Neuronal stem cell (in vitro differentiated cells): ENCODE measurements at regions not wholly inside any gene's neighbourhood (a gene's known extent, or its start where the extent isn't known, plus 50 kb on each side); places are given as distances from the start of the nearest gene placed in this dataset.
A peak's percentile ranks its signal among the peaks of the same experiment; 100 is the strongest.
"Not testable (repeated sequence)": the region's sequence is repeated elsewhere in the genome, so short reads cannot be mapped to it uniquely, and the experiment has no call there.

Experiments
- DNase-seq: peaks from one replicate; pipeline ENCODE4 v3.0.0-alpha.2; 2013; ENCODE audit warnings: low spot score
- H2AFZ ChIP-seq: one replicate; pipeline ENCODE4 v1.6.1; 2013; ENCODE audit warnings: mild to moderate bottlenecking, low read length, inconsistent platforms
- H2AK5ac ChIP-seq: 2 replicates; pipeline ENCODE4 v1.6.1; 2013; ENCODE audit warnings: low read depth, mild to moderate bottlenecking, inconsistent platforms, low read length, moderate library complexity, mixed read lengths
- H2BK120ac ChIP-seq: 2 replicates; pipeline ENCODE4 v1.6.1; 2013; ENCODE audit warnings: low read depth, mild to moderate bottlenecking, inconsistent platforms, low read length, moderate library complexity, mixed read lengths
- H2BK12ac ChIP-seq: one replicate; pipeline ENCODE4 v1.6.1; 2013; ENCODE audit warnings: low read length, inconsistent platforms
- H2BK15ac ChIP-seq: 2 replicates; pipeline ENCODE4 v1.6.1; 2013; ENCODE audit warnings: mild to moderate bottlenecking, low read length, inconsistent platforms, mixed read lengths
- H2BK5ac ChIP-seq: one replicate; pipeline ENCODE4 v1.6.1; 2013; ENCODE audit warnings: inconsistent platforms, mild to moderate bottlenecking, low read length, moderate library complexity
- H3K14ac ChIP-seq: one replicate; pipeline ENCODE4 v1.6.1; 2013; ENCODE audit warnings: low read length, inconsistent platforms
- H3K18ac ChIP-seq: 2 replicates; pipeline ENCODE4 v1.6.1; 2013; ENCODE audit warnings: low read length, inconsistent platforms
- H3K23ac ChIP-seq: 2 replicates; pipeline ENCODE4 v1.6.1; 2013; ENCODE audit warnings: low read depth, mild to moderate bottlenecking, mixed read lengths, low read length, inconsistent platforms; ENCODE audit not compliant: poor library complexity
- H3K27ac ChIP-seq: replicated peaks from 3 replicates; pipeline ENCODE4 v1.5.1; 2013; ENCODE audit warnings: low read length, inconsistent platforms
- H3K27me3 ChIP-seq, 3 experiments: 2 replicates each; pipeline ENCODE4 v1.6.1; 2013; ENCODE audit warnings: low read length in 3 of 3, mild to moderate bottlenecking in 2 of 3, inconsistent platforms in 1 of 3, low read depth in 1 of 3, mixed read lengths in 1 of 3, moderate library complexity in 1 of 3; ENCODE audit not compliant: control insufficient read depth in 3 of 3, insufficient read depth in 3 of 3
- H3K36me3 ChIP-seq, 2 donors: replicated peaks in 1 of 2; 2 replicates each; pipeline ENCODE4 v1.6.1; 2013; ENCODE audit warnings: low read length in 2 of 2; ENCODE audit not compliant: control insufficient read depth in 2 of 2, insufficient read depth in 2 of 2
- H3K4ac ChIP-seq: 2 replicates; pipeline ENCODE4 v1.6.1; 2013; ENCODE audit warnings: inconsistent platforms, mild to moderate bottlenecking, low read length, moderate library complexity
- H3K4me1 ChIP-seq, 2 donors: 1 replicate in 1 of 2; 2 replicates in 1 of 2; pipeline ENCODE4 v1.6.1; 2013; ENCODE audit warnings: low read length in 2 of 2, low read depth in 1 of 2; ENCODE audit not compliant: control insufficient read depth in 2 of 2, insufficient read depth in 1 of 2
- H3K4me2 ChIP-seq: one replicate; pipeline ENCODE4 v1.6.1; 2013; ENCODE audit warnings: mild to moderate bottlenecking, low read length, inconsistent platforms; ENCODE audit not compliant: insufficient read depth, poor library complexity, severe bottlenecking
- H3K4me3 ChIP-seq, 2 donors: 2 replicates each; pipeline ENCODE4 v1.5.1; 2013; ENCODE audit warnings: low read length in 2 of 2, mild to moderate bottlenecking in 2 of 2, inconsistent platforms in 1 of 2, moderate library complexity in 1 of 2
- H3K79me1 ChIP-seq: one replicate; pipeline ENCODE4 v1.6.1; 2013; ENCODE audit warnings: low read depth, mild to moderate bottlenecking, inconsistent platforms, low read length, moderate library complexity
- H3K9ac ChIP-seq: one replicate; pipeline ENCODE4 v1.6.1; 2013; ENCODE audit warnings: mild to moderate bottlenecking, low read depth, low read length, inconsistent platforms; ENCODE audit not compliant: poor library complexity
- H3K9me3 ChIP-seq, 2 donors: replicated peaks in 1 of 2; 2 replicates each; pipeline versions ENCODE3 to v1.6.1; 2013; ENCODE audit warnings: low read length in 2 of 2, mild to moderate bottlenecking in 2 of 2, inconsistent platforms in 1 of 2, low read depth in 1 of 2, mixed read lengths in 1 of 2, moderate library complexity in 1 of 2; ENCODE audit not compliant: control insufficient read depth in 2 of 2, insufficient read depth in 1 of 2
- H4K8ac ChIP-seq: one replicate; pipeline ENCODE4 v1.6.1; 2013; ENCODE audit warnings: low read depth, mild to moderate bottlenecking, inconsistent platforms, low read length, moderate library complexity
- H4K91ac ChIP-seq: one replicate; pipeline ENCODE4 v1.6.1; 2013; ENCODE audit warnings: low read length, low read depth, mild to moderate bottlenecking, inconsistent platforms; ENCODE audit not compliant: poor library complexity
- WGBS, 2 donors: extraction: QIAGEN DNeasy Blood & Tissue Kit; methylation state at CpG; one replicate each; pipeline ENCODE4 v1.1.7; 2013; ENCODE audit warnings: missing lambda C conversion rate in 2 of 2, mixed read lengths in 1 of 2; ENCODE audit not compliant: insufficient read length in 2 of 2, insufficient replicate concordance in 1 of 2; ENCODE audit errors: extremely low coverage in 2 of 2; 5-methylcytosine and 5-hydroxymethylcytosine counted together

DNA sequence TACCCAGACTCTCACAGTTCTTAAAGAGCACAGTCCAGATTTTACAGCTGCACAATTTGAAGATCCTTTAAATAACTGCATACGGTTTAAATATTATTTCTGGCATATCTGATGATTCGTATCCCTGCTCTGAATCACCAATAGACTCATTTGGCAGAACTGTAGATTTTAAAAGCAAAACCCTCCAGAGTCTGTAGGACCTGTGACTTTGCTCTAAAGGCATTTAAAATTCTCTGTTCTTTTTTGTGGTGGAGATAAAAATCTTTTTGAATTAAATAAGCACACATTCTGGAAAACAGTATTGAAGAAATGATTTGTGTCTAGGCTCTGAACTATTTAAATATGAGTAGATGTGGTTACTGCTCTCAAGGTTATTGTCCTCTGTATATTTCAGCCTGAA, 246.2 kb upstream of the PITX2 start:
- H4K91ac ChIP-seq, result no peak overlapping the region
- H2AK5ac ChIP-seq, result no peak overlapping the region
- H2BK12ac ChIP-seq, result no peak overlapping the region
- no peak overlapping the region for H3K14ac ChIP-seq
- H3K4me1 ChIP-seq, result no peaks in the 10 kb centered on the region
- H2BK120ac ChIP-seq, result no peak overlapping the region
- H2BK5ac ChIP-seq, result no peak overlapping the region
- no peak overlapping the region for H2AFZ ChIP-seq
- no peak overlapping the region for H3K18ac ChIP-seq
- H3K4me2 ChIP-seq, result no peak overlapping the region
- WGBS, 2 donors, result no CpG with 5 or more reads among the region's 2 CpGs
- H3K79me1 ChIP-seq, result no peaks in the 10 kb centered on the region
- H3K9ac ChIP-seq, result no peak overlapping the region
- no peaks in the 10 kb centered on the region for H3K9me3 ChIP-seq
- no peak overlapping the region for H3K4ac ChIP-seq
- no peaks in the 10 kb centered on the region for H3K36me3 ChIP-seq
- peaks cover 0 to 5% (median 0%) of the 10 kb centered on the region in 3 experiments for H3K27me3 ChIP-seq
- H4K8ac ChIP-seq, result no peak overlapping the region
- H3K23ac ChIP-seq, result no peak overlapping the region
- DNase-seq, result no peak
- no peak overlapping the region for H3K27ac ChIP-seq
- H2BK15ac ChIP-seq, result no peak overlapping the region
- no peak overlapping the region for H3K4me3 ChIP-seq

GRCh38 chr4:110869862-110870572, 247.1 kb upstream of the PITX2 start:
- no peak overlapping the region for H3K23ac ChIP-seq
- no peak overlapping the region for H2BK15ac ChIP-seq
- no peak overlapping the region for H2BK5ac ChIP-seq
- H2AK5ac ChIP-seq, result no peak overlapping the region
- no peak overlapping the region for H3K4ac ChIP-seq
- H3K36me3 ChIP-seq, result no peaks in the 10 kb centered on the region
- no peak overlapping the region for H3K14ac ChIP-seq
- H4K91ac ChIP-seq, result no peak overlapping the region
- H2BK120ac ChIP-seq, result no peak overlapping the region
- no peak overlapping the region for H3K4me3 ChIP-seq
- no peak for DNase-seq
- H3K27ac ChIP-seq, result no peak overlapping the region
- H4K8ac ChIP-seq, result no peak overlapping the region
- no peak overlapping the region for H2BK12ac ChIP-seq
- WGBS, 2 donors, result no CpG with 5 or more reads among the region's 1 CpG
- H3K27me3 ChIP-seq, result peaks cover 0 to 5% (median 0%) of the 10 kb centered on the region in 3 experiments
- H3K18ac ChIP-seq, result no peak overlapping the region
- H3K79me1 ChIP-seq, result no peaks in the 10 kb centered on the region
- no peaks in the 10 kb centered on the region for H3K4me1 ChIP-seq
- H3K4me2 ChIP-seq, result no peak overlapping the region
- no peaks in the 10 kb centered on the region for H3K9me3 ChIP-seq
- no peak overlapping the region for H3K9ac ChIP-seq
- no peak overlapping the region for H2AFZ ChIP-seq

GRCh38 chr4:110876214-110876613, 253.3 kb upstream of the PITX2 start:
- H3K4ac ChIP-seq, H2BK12ac ChIP-seq, H2BK120ac ChIP-seq, H3K9ac ChIP-seq, H3K9me3 ChIP-seq, DNase-seq, H2BK15ac ChIP-seq, H4K91ac ChIP-seq, H3K14ac ChIP-seq, H3K27me3 ChIP-seq, H3K18ac ChIP-seq, H3K27ac ChIP-seq, H3K4me3 ChIP-seq, H2BK5ac ChIP-seq, H3K4me2 ChIP-seq, H3K23ac ChIP-seq, H3K36me3 ChIP-seq, H3K4me1 ChIP-seq, H4K8ac ChIP-seq, H2AK5ac ChIP-seq, H3K79me1 ChIP-seq: not testable (repeated sequence)
- peak overlapping the region; percentile 29 for H2AFZ ChIP-seq
- no CpG with 5 or more reads among the region's 18 CpGs for WGBS, 2 donors

- Histone ChIP-seq H3K79me1 (no peaks in the 10 kb centered on the region), H3K27me3 (no peaks in the 10 kb centered on the region), H2BK5ac (no peak overlapping the region), H2BK15ac (no peak overlapping the region), H2BK120ac (no peak overlapping the region), H3K27ac (no peak overlapping the region), H3K4me1 (no peaks in the 10 kb centered on the region), H3K36me3 (no peaks in the 10 kb centered on the region), H3K9me3 (no peaks in the 10 kb centered on the region), H3K4me2 (no peak overlapping the region), H3K9ac (no peak overlapping the region), H4K8ac (no peak overlapping the region), H2AFZ (peak overlapping the region; percentile 29), H2AK5ac (no peak overlapping the region), H3K14ac (no peak overlapping the region), H4K91ac (no peak overlapping the region), H2BK12ac (no peak overlapping the region), H3K4ac (no peak overlapping the region), H3K18ac (no peak overlapping the region), H3K23ac (no peak overlapping the region), H3K4me3 (no peak overlapping the region)
- no peak for DNase-seq
- no CpG with 5 or more reads among the region's 1 CpG for WGBS, 2 donors
These were observed 254.0 kb upstream of the PITX2 start for GRCh38 chr4:110876866-110877265.
